Stomach (tissue), 8 donors: ENCODE measurements at regions not wholly inside any gene's neighbourhood (a gene's known extent, or its start where the extent isn't known, plus 50 kb on each side); places are given as distances from the start of the nearest gene placed in this dataset.

Source experiments
- DNase-seq, 2 donors: peaks; one replicate each; pipeline versions ENCODE4 v3.0.0 to v3.0.0-alpha.2; 2013 to 2019
- H3K27ac ChIP-seq, 5 donors: fragments of 200-600 bp in 4 of 5; sonication (generic) in 4 of 5; one replicate each; pipeline ENCODE4 v1.5.1; 2013 to 2019; ENCODE audit warnings: mild to moderate bottlenecking in 1 of 5, moderate library complexity in 1 of 5
- H3K27me3 ChIP-seq, 3 donors: fragments of 200-600 bp; sonication (generic); one replicate each; pipeline ENCODE4 v1.5.1; 2017 to 2019; ENCODE audit warnings: mixed run types in 1 of 3
- H3K36me3 ChIP-seq, 4 donors: fragments of 200-600 bp; sonication (generic); 1 replicate in 3 of 4; 2 replicates in 1 of 4; pipeline ENCODE4 v1.5.1; 2016 to 2019
- H3K4me1 ChIP-seq, 4 donors: fragments of 200-600 bp; sonication (generic); one replicate each; pipeline ENCODE4 v1.5.1; 2016 to 2019
- H3K4me3 ChIP-seq, 4 donors: fragments of 200-600 bp; sonication (generic) in 3 of 4; one replicate each; pipeline ENCODE4 v1.5.1; 2016 to 2019; ENCODE audit warnings: mild to moderate bottlenecking in 1 of 4
- H3K9me3 ChIP-seq, 4 donors: fragments of 200-600 bp; sonication (generic); one replicate each; pipeline ENCODE4 v1.5.1; 2016 to 2019
- CTCF ChIP-seq, 7 experiments: fragments of 450-650 bp in 4 of 7; fragments of 200-600 bp in 3 of 7; sonication (generic) in 3 of 7; IDR thresholded peaks; one replicate each; pipeline ENCODE4 v1.5.1; 2016 to 2019; ENCODE audit warnings: antibody characterized with exemption in 7 of 7, control low read depth in 2 of 7, mild to moderate bottlenecking in 1 of 7
- EP300 ChIP-seq: sonication (generic); formaldehyde crosslinking; IDR thresholded peaks from one replicate; pipeline ENCODE4 v1.6.1; 2017; ENCODE audit warnings: antibody characterized with exemption
- POLR2A ChIP-seq, 4 donors: fragments of 450-650 bp; IDR thresholded peaks; one replicate each; pipeline ENCODE4 v1.6.1; 2016; ENCODE audit warnings: antibody characterized with exemption in 4 of 4, control low read depth in 2 of 4, mild to moderate bottlenecking in 1 of 4, moderate library complexity in 1 of 4
- POLR2AphosphoS5 ChIP-seq, 3 donors: sonication (generic); formaldehyde crosslinking; IDR thresholded peaks; one replicate each; pipeline ENCODE4 v1.6.1; 2016; ENCODE audit warnings: antibody characterized with exemption in 3 of 3
- WGBS, 5 donors: extraction: QIAGEN DNeasy Blood & Tissue Kit in 3 of 5; methylation state at CpG; one replicate each; pipeline versions ENCODE4 v1.1.5 to v1.1.7; 2013 to 2018; 5-methylcytosine and 5-hydroxymethylcytosine counted together
- intact Hi-C: fragments of 100-400 bp; cut with DNase I; formaldehyde crosslinking; loops from one replicate; pipeline ENCODE4 v1.15.1; 2023; ENCODE audit warnings: low total_unique reads
- donor health status: healthy with polysubstance abuse.
- donor health status: Bipolar disorder and iron deficiency.
- donor health status: healthy.

- Histone ChIP-seq H3K36me3 (no peaks in the 10 kb centered on the region), H3K4me1 (no peaks in the 10 kb centered on the region), H3K9me3 (peaks cover 0 to 7% (median 0%) of the 10 kb centered on the region in 4 donors), H3K27ac (no peak overlapping the region), H3K4me3 (no peak overlapping the region), H3K27me3 (no peaks in the 10 kb centered on the region)
- DNase-seq: no peak
- 26 to 67% (median 35%) methylated on average over 1 of the region's 1 CpG for WGBS, 5 donors
- TF ChIP-seq POLR2A (IDR thresholded peaks at IDR 0.05): no peak
- no peak for TF ChIP-seq POLR2AphosphoS5 (IDR thresholded peaks at IDR 0.05)
- no peak for TF ChIP-seq EP300
- no peak for TF ChIP-seq CTCF (IDR thresholded peaks at IDR 0.05)
- intact Hi-C loops: no loop called here
Observed at GRCh38 chr6:130756824-130757223, 70.4 kb upstream of the SMLR1 start.

DNA sequence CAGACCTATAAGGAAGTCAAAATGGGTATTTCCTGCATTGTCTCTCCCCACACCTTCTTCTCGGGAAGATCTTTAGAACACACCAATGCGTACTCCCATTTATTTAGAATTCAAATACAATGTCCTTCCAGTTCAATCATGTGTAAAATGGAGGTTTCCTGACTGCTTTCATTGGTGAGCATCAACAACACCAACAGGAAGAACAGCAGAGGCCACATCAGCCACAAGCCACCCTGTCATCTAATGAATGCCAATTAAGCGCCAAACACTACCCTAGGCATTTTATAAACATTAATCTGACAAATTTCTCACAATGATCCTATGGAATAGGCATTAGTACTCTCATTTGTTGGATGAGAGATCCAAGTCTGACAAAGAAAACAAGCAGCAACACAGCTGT is 68.4 kb upstream of the SMLR1 start:
- Histone ChIP-seq H3K27ac (no peak overlapping the region), H3K9me3 (peaks cover 0 to 7% (median 0%) of the 10 kb centered on the region in 4 donors), H3K4me1 (no peaks in the 10 kb centered on the region), H3K36me3 (no peaks in the 10 kb centered on the region), H3K27me3 (no peaks in the 10 kb centered on the region), H3K4me3 (no peak overlapping the region)
- intact Hi-C loops: no loop called here
- TF ChIP-seq EP300: no peak
- TF ChIP-seq POLR2A (IDR thresholded peaks at IDR 0.05): no peak
- no peak for TF ChIP-seq POLR2AphosphoS5 (IDR thresholded peaks at IDR 0.05)
- no peak for TF ChIP-seq CTCF (IDR thresholded peaks at IDR 0.05)
- 77 to 85% (median 83%) methylated on average over 3 of the region's 3 CpGs for WGBS, 5 donors
- DNase-seq: no peak

DNA sequence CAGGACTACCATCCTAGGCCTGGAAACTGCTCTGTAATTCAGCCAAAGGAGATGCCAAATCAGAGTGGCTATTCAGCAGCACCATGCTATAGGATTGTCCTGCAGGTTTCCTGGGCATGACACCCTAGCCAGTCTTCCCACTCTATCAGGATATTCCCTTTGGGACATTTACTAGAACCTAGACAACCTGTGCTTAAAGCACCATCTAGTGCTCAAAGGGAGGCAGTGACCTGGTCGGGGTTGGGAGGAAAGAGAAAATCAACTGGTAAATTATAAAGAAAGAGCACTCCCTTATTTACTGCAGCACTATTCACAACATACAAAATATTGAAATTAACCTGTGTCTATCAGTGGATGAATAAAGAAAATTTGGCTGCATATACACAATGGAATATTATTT is 67.2 kb upstream of the SMLR1 start:
- TF ChIP-seq EP300: no peak
- no peak for TF ChIP-seq POLR2A (IDR thresholded peaks at IDR 0.05)
- TF ChIP-seq CTCF (IDR thresholded peaks at IDR 0.05): no peak
- no peak for TF ChIP-seq POLR2AphosphoS5 (IDR thresholded peaks at IDR 0.05)
- Histone ChIP-seq H3K36me3 (no peaks in the 10 kb centered on the region), H3K9me3 (peaks cover 0 to 7% (median 0%) of the 10 kb centered on the region in 4 donors), H3K27me3 (no peaks in the 10 kb centered on the region), H3K27ac (no peak overlapping the region), H3K4me1 (no peaks in the 10 kb centered on the region), H3K4me3 (no peak overlapping the region)
- WGBS, 5 donors: 48 to 64% (median 53%) methylated on average over 1 of the region's 1 CpG
- intact Hi-C loops: no loop called here
- no peak for DNase-seq

- no peak overlapping the region for H3K27ac ChIP-seq
- intact Hi-C loops: no loop called here
- no peaks in the 10 kb centered on the region for H3K4me1 ChIP-seq
- 68 to 88% (median 83%) methylated on average over 1 of the region's 1 CpG for WGBS, 5 donors
- H3K27me3 ChIP-seq: no peaks in the 10 kb centered on the region
- no peak for DNase-seq
- H3K36me3 ChIP-seq: no peaks in the 10 kb centered on the region
- peaks cover 0 to 7% (median 0%) of the 10 kb centered on the region in 4 donors for H3K9me3 ChIP-seq
- H3K4me3 ChIP-seq: no peak overlapping the region
- TF ChIP-seq POLR2A (IDR thresholded peaks at IDR 0.05) (no peak), CTCF (IDR thresholded peaks at IDR 0.05) (no peak), EP300 (no peak), POLR2AphosphoS5 (IDR thresholded peaks at IDR 0.05) (no peak)
Observed at GRCh38 chr6:130761286-130761685, 65.9 kb upstream of the SMLR1 start.
